GM18520 (cell line): ENCODE measurements at regions not wholly inside any gene's neighbourhood (a gene's known extent, or its start where the extent isn't known, plus 50 kb on each side); places are given as distances from the start of the nearest gene placed in this dataset.
"Not testable (repeated sequence)": the region's sequence is repeated elsewhere in the genome, so short reads cannot be mapped to it uniquely, and the experiment has no call there.

Source experiments
- ATAC-seq: cut with Tn5 transposase; IDR thresholded peaks from one replicate; pipeline ENCODE4 v1.9.1; 2021; ENCODE audit not compliant: unreplicated experiment

DNA sequence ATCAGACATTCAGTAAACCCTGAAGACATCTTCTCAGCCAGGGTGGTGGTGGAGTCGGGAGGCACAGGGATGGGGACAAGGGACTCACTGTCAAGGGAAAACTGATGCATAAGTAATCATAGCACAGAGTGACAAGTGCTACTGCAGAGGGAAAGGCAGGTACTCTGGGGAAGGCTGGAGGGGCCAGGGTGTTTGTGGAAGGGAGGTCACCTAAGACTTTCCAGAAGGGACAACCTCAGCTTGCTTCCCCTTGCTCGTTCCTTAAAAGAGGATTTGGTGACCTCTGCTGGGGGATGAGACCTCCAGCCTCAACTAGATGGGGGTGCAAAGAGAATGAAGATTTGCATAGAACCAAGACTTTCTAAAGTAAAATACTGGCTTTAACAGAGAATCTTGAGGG is 99.5 kb downstream of the SLC4A3 start:
- no peak for ATAC-seq

DNA sequence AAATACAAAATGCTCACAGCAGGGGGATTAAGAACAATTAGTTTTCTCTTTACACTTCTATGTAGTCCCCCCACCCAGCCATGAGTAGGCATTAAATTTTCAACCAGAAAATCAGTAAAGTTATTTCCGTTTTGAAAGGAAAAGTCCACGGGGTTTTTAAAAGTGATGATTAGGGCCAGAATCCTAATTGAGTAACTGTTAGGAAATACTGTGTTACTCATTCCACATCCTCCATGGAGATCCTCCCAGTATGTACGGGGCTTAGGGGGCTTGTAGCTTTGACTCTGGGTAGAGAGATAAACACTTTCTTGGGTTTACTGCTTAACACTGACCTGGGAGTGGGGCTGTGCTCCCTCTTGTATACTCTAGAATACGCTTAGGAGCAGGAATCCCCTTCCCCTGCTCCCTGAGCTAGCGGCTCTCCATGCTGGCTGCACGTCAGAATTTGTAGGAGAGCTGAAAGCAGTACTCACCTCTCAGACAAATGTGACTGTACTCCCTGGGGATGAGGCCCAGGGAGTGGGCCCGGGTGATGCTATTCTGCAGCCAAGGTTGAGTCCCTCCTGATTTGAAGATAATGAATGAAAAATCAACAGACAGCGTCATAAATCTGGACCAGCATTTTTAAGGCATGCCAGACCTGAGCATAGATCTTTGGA is 100.5 kb downstream of the SLC4A3 start:
- no peak for ATAC-seq

DNA sequence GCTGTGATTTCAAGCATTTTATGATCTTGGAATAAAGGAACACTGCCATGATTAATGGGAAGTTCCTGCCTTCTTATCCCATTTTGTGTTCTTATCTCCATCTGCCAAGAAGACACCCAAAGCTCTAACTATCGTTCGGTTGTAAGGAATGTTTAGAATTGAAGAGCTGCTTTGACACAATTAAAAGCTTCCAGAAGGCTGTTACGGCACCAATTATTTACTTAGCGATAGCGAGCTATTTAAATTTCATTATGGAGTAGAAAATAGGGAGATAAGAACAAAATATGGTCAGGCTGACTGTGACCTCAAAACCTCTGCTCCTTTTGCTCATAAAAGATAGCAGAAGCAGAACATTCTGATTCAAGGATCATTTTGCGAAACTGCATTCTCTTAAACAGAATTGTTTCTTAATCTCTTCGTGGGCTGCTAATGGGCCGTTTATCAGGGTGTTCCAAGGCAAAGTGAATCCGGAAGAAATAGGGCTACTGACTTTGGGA is 101.6 kb downstream of the SLC4A3 start:
- ATAC-seq: no peak

DNA sequence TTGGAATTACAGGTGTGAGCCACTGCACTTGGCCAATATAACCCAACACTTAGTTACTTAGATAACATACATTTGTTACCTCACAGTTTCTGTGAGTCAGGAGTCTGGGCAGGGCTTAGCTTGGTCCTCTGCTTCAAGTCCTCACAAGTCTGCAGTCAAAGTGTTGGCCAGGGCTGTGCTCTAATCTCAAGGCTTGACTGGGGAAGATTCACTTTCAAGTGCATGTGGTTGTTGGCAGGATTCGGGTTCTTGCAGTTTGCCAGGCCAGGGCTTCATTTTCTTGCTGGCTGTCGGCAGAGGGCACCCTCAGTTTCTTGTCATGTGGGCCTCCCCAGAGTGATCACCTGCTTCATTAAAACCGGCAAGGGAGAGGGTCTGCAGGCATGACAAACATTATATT is 103.7 kb downstream of the SLC4A3 start:
- ATAC-seq: no peak

DNA sequence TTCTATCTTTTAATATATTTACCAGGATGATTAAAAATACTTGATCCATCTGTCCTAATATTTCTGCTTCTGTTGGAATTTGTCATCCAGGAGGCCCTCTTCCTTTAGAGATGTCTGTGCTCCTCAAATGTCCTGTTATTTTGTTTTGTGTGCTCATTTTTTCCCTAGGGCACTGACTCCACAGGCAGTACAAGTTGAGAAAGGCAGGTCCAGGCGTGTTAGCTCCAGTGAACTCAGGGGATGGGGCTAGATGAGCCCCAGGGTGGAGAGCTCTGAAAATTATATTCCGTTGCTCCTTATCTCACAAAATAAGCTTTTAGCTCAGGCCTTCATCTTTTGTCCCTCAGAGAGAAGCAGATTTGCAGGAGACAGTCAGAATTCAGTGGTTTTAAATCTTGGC is 105.7 kb downstream of the SLC4A3 start:
- ATAC-seq: no peak

DNA sequence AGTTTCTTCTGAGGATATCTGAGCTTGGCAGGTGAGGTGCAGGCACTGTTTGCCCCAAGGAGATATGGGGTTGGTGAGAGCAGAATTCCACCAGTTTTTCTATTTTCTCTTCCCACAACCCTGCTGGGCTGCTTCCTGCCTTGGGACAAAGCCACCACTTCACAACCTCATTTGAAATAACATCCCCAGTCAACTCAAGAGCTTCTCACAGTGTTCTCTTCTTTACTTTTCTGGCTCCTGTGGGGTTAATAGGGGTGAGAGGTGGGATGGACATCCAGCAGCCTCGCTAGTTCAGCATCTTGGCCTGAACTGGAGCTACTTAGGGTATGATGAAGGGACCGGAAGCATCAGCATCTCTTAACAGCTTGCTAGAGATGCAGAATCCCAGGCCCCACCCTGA is 106.3 kb downstream of the SLC4A3 start:
- no peak for ATAC-seq

DNA sequence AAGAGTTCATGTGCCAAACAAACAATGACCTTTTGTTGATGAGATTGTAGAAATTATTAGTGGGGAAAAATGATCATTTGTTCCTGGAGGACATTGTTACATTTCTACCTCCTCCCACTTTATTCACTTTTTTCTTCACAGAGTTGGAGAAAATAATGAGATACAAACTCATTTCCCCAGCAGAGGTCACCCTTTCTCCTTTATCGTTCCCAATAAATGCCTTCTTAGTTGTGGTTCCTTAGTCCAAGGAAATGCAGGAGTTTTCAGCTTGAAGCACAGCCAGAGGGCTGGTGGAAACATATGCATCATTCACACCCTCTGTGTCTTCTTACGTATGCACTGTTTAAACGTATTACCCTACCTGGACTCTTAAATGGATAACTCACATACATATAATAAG is 108.8 kb downstream of the SLC4A3 start:
- ATAC-seq: no peak

DNA sequence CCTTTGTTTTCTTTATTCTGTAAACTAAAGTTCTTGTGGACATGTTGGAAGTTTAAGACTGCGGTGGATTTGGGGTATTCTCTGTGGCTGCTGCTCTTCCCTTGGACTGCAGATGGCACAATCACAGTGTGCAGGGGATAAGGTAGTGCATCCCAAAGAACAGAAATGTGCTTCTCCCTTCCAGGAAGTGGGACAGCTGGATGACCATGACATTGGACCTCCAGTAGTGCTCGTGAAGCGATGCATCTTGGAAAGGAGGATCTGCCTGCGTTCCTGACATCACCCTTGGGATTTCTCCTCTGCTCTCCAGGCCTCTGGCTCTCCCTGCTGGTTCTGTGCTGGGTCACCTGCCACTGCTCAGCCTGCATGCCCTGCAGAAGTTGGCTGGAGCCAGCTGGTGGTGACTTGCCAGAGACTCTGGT is 109.9 kb downstream of the SLC4A3 start:
- no peak for ATAC-seq

DNA sequence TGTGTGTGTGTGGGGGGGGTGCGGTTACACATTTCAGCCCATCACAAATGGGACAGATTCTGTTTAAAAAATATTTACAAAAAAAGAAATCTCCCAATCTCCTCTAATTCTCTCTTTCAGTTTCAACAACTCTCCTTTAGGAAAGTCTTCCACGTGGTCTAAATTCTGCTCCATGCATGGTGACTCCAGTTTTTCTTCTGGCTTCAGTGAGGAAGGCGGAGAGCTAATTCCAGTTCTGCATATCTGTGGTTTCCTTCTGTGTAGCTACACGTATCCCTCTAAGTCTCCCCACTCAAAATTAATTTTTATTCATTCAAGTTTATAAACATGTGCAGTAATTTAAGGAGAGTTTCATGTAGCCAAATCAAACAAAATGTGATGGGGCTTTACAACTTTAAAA is 111.6 kb downstream of the SLC4A3 start:
- no peak for ATAC-seq

DNA sequence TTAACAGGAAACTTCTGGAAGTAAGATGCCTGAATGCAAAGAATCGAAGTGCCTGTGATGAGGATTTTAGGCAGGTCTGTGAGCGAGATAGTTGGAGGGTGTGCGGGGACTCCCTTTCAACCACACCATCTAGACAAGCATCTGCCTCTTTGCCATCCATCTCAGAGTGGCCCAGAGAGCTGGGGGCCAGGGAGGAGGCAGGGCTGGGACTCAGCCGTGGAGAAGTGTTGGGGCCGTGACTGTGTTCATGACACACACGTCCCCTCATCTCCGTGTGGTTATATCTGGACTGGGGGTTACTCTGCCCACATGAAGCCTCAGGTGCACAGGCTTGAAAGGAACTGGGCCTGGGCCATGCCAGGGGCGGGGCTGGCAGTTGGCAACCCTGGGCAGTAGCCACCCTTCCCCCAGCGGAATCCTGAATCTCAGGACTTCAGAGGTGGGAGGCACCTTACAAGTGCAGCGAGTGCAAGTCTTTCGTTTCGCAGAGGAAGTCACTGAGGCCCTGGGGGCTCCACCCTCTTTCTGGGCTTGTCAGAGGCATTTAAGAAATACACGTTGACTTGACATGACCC is 112.5 kb downstream of the SLC4A3 start:
- no peak for ATAC-seq

DNA sequence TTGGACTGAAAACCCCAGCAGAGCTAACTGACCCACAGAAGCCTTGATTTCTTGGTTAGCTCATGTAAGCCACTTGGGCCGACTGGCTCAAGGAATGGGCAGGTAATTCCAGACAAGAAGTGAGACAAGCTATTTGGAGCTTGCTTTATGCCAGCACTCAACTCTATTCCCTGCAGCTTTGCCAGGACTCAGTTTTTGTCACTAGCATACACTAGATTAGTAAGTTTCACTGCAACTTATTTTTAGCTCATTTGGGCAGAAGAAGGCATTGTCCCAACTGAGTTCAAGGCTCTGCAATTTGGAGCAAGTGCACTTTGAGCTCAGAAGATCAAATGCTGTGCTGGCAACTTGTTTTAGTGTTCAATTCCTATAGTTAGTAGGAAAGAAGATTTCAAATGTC is 116.1 kb downstream of the SLC4A3 start:
- ATAC-seq: no peak

DNA sequence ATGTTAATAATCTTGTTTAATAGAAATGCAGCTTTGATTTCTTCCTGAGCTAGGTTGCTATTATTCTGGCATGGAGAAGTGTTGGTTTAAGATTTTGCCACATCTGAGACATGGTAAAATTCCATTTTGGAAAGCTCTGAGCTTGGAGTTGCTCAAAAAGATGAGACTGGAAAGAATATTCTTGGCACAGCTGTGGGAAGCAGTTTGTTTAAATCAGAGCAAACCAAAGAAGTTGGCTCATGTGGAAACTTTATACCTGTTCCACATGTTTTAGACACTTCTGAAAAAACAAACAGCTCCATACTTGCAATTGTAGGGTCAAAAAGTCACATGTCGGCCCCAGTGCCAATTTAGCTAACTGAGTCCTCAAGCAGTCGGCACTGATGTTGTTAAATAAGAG is 116.6 kb downstream of the SLC4A3 start:
- ATAC-seq: no peak

DNA sequence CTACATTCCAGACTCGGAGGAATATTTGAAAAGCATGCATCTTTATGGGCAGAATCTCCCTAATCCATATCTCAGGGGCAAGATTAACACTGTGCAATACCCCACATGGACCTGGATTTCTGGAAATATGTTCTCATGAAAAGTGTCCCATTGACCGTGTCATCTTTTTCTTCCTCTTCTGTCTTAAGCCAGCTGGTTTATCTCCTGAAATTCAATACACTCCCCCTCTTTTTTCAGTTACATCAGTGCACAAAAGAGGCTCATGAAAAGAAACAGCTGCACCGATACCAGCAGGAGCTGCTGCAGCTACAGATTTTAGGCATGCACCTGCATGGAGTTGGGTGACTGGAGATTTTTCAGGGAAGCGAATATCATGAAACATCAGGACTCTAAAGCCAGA is 117.2 kb downstream of the SLC4A3 start:
- no peak for ATAC-seq

DNA sequence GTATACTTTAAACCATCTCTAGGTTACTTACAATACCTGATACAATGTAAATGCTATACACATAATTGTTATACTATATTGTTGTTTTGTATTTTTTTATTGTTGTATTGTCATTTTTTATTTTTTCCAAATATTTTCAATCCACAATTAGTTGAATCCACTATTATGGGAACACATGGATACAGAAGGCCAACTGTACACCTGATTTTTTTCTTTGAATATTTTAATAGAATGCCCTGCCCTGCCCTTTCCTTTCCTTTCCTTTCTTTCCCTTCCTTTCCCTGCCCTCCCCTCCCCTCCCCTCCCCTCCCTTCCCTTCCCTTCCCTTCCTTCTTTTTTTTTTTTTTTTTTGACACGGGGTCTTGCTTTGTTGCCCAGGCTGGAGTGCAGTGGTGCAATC is 120.2 kb downstream of the SLC4A3 start:
- ATAC-seq: no peak

DNA sequence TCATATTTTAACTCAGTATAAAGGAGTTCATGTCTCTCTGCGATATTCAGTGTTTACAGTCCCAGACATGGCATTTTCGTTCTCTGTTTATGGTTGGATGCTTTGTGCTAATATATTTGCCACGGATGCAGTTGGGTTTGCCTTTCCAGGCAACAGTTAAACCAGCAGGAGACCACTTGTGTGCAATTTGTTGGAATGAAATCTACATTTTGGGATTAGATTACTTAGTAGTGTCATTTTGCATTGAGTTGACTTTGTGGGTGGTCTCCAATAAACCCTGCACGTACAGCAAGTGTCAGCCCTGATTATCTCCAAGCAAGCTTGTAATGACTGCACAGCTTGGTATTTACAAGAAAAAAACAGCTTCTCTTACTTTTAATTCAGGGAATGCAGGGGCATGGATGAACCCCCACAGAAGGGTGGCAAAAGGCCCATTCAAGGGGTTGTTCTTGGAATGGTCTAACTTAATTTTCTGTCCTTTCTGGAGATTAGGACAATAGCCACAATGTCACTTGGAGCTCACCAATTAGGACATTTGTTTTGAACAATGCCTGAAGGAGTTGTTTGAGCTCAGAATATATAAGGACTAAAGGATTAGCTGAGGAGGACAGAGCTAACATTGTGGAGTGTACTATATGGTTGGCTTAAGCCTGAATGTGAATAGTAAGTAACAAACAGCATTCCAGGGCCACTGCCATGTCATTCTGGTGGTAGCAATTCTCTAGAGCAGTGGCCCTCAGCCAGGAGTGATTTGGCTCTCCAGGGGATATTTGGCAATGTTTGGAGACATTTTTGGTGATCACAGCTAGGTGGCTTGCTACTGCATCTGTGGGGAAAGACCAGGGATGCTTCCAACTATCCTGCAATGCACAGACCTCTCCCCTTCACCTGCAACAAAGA is 121.5 kb downstream of the SLC4A3 start:
- ATAC-seq: no peak

DNA sequence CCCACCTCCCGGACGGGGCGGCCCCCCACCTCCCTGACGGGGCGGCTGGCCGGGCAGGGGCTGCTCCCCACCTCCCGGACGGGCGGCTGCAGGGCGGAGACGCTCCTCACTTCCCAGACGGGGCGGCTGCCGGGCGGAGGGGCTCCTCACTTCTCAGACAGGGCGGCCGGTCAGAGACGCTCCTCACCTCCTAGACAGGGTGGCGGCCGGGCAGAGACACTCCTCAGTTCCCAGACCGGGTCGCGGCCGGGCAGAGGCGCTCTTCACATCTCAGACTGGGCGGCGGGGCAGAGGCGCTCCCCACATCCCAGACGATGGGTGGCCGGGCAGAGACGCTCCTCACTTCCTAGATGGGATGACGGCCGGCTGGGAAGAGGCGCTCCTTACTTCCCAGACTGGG is 123.7 kb downstream of the SLC4A3 start:
- ATAC-seq: not testable (repeated sequence)

DNA sequence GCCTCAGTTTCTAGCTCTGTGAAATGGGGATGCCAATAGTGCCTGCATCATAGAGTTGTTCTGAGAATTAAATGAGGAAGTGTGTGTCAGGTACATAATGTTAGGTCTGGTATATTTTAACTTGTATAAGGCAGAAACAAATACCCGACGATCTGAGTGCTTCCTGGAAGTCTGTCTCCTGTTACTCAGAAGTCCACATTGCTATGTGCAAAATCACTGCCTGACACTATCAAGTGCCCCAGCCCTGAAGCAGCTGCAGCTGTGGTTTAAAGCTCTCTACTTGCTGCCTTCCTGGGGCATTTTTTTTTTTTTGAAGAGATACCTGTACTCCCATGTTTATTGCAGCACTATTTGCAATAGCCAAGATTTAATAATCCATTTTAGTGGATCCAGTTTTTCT is 125.3 kb downstream of the SLC4A3 start:
- no peak for ATAC-seq

DNA sequence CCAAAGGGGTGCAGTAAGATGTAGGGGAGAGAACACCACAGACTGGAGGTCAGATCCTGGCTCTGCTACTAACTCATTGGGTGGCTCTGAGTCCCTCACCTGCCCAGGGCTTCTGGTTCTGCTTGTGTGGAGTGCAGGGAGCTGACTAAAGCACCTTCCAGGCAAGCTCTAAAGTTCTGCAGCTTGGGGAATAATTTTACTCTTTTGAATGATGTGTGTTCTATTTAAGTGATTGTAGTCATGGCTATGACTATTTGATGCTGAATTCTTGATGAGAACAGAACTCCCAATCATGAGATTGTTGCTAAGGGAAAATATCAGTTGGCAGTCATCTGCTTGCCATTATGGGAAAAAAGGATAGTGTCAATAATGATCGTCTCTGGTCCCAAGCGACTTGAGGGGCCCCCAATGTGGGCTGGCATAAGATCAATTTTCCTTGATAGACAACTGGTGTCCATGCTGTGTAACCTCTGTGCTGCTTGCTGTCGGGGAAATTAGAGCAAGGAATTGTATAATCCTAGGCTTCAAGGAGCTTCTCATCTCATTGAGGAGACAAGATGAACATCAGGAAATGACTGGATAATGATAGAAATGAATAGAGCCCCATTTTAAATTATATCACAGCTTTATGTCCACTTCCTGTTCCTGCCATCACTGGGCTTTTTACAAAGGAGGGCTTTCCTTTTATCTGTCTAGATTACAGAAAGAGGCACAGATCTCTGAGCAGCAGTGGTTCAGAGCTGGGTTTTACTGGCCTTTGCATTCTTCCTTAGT is 131.7 kb downstream of the SLC4A3 start:
- ATAC-seq: no peak

DNA sequence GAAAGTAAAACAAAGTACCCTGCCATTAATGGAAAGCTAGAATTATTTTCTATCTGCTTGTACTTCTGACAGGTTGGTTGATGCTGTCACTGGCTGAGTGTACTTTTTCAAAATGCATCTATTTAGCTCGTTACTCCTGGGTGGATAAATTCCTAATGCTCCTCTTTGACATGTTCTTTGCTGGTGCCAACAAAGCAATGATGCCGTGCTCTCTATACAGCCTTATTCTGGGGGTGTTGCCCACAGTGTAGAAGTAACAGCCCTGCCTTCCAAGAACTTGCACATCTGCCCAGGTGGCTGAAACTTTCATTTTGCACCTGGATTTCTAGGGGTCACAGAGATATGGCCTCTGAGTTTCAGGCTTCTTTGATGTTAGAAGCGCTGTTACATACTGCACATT is 132.4 kb downstream of the SLC4A3 start:
- no peak for ATAC-seq

DNA sequence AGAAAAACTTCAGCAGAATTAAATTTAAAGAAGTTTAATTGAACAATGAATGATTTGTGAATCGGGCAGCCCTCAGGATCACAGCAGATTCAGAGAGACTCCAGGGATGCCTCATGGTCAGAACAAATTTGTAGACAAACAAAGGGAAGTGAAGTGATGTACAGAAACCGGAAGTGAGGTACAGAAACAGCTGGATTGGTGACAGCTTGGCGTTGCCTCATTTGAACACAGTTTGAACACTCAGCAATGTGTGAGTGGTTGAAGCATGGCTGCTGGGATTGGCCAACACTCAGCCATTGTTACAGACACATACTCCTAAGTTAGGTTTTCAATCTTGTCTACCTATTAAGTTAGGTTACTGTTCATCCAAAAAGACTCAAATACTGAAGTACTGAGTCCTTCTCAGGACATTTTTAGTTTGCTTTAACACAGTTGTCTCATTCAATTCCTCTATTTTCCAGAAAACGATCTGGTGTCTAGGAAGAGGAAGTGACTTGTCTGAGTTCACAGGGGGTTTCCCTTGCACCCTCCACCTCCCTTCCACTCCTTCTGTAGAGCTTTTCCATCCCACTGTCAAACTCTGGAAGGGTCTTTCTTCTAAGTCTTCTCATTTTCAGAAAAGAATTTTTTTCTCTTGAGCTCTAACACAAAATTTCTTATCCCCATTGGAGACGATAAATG is 137.9 kb downstream of the SLC4A3 start:
- ATAC-seq: no peak

DNA sequence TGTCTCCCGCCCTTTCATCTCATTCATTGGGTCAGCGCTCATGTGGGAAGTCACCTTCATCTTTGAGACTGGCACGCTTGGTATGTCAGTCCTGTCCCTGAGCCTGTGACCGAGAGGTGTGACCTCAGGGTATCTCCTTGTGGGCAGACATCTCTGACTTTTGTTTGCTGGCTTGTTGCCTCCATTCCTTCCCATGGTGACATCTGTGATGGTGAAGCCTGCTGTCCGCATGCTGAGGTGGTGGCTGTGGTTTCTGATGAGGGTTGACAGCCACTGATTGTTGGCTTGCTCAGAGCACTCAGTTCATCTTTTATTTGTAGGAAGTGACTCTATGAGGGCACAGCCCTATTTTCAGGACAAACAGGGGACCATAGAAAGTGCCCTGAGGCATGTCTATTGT is 139.2 kb downstream of the SLC4A3 start:
- no peak for ATAC-seq
